Upper lobe of left lung (tissue), 4 donors: ENCODE measurements at regions not wholly inside any gene's neighbourhood (a gene's known extent, or its start where the extent isn't known, plus 50 kb on each side); places are given as distances from the start of the nearest gene placed in this dataset.

Source experiments
- EP300 ChIP-seq, 4 donors: sonication (generic); formaldehyde crosslinking; IDR thresholded peaks; one replicate each; pipeline ENCODE4 v1.5.1; 2017; ENCODE audit warnings: antibody characterized with exemption in 4 of 4, control low read depth in 2 of 4
- POLR2A ChIP-seq, 4 donors: fragments of 450-650 bp; IDR thresholded peaks; one replicate each; pipeline ENCODE4 v1.5.1; 2016 to 2017; ENCODE audit warnings: antibody characterized with exemption in 4 of 4, mild to moderate bottlenecking in 2 of 4
- POLR2AphosphoS5 ChIP-seq, 2 donors: sonication (generic); formaldehyde crosslinking; IDR thresholded peaks; one replicate each; pipeline ENCODE4 v1.5.1; 2017; ENCODE audit warnings: antibody characterized with exemption in 2 of 2
- TF ChIP-seq, protein P1 (sequence below), 6 experiments: fragments of 450-650 bp in 4 of 6; fragments of 200-600 bp in 2 of 6; sonication (generic) in 2 of 6; IDR thresholded peaks; one replicate each; pipeline ENCODE4 v1.5.1; 2016 to 2019; ENCODE audit warnings: antibody characterized with exemption in 6 of 6

DNA sequence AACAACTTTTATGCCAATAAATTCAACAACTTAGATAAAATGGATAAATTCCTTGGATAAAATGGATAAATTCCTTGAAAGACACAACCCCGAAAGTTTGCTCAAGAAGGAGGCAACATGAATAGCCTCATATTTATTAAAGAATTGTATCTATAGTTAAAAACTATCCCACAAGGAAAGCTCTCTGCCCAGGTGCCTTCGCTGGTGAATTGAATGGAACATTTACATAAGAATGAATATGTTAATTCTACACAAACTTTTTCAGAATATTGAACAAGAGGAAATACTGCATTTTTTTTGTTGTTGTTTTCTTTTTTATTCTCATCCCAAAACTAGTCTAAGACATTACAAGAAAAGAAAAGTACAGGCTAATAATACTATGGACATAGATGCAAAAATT is 805.3 kb upstream of the RAB6C start:
- no peak for TF ChIP-seq EP300 (IDR thresholded peaks at IDR 0.05)
- TF ChIP-seq, protein P1, sequence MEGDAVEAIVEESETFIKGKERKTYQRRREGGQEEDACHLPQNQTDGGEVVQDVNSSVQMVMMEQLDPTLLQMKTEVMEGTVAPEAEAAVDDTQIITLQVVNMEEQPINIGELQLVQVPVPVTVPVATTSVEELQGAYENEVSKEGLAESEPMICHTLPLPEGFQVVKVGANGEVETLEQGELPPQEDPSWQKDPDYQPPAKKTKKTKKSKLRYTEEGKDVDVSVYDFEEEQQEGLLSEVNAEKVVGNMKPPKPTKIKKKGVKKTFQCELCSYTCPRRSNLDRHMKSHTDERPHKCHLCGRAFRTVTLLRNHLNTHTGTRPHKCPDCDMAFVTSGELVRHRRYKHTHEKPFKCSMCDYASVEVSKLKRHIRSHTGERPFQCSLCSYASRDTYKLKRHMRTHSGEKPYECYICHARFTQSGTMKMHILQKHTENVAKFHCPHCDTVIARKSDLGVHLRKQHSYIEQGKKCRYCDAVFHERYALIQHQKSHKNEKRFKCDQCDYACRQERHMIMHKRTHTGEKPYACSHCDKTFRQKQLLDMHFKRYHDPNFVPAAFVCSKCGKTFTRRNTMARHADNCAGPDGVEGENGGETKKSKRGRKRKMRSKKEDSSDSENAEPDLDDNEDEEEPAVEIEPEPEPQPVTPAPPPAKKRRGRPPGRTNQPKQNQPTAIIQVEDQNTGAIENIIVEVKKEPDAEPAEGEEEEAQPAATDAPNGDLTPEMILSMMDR (IDR thresholded peaks at IDR 0.05), result no peak
- TF ChIP-seq POLR2A (IDR thresholded peaks at IDR 0.05), result no peak
- no peak for TF ChIP-seq POLR2AphosphoS5 (IDR thresholded peaks at IDR 0.05)
